ENCODE measurements at regions not wholly inside any gene's neighbourhood (a gene's known extent, or its start where the extent isn't known, plus 50 kb on each side); places are given as distances from the start of the nearest gene placed in this dataset.

- no peak for TF ChIP-seq CTCF (conservative IDR thresholded peaks at IDR 0.05; ENCODE audit: low read depth, low read length)
- H3K4me3 ChIP-seq (ENCODE audit: low read depth, low read length) = no peak overlapping the region
- DNase-seq (ENCODE audit: low read depth) = no peak
Observed at GRCh38 chrX:131703646-131704045, 159.8 kb downstream of the OR13H1 start.

GRCh38 chrX:131704136-131704695 lies 160.3 kb downstream of the OR13H1 start:
- no peak overlapping the region for H3K4me3 ChIP-seq (ENCODE audit: low read depth, low read length)
- DNase-seq (ENCODE audit: low read depth) = no peak
- no peak for TF ChIP-seq CTCF (conservative IDR thresholded peaks at IDR 0.05; ENCODE audit: low read depth, low read length)

DNA sequence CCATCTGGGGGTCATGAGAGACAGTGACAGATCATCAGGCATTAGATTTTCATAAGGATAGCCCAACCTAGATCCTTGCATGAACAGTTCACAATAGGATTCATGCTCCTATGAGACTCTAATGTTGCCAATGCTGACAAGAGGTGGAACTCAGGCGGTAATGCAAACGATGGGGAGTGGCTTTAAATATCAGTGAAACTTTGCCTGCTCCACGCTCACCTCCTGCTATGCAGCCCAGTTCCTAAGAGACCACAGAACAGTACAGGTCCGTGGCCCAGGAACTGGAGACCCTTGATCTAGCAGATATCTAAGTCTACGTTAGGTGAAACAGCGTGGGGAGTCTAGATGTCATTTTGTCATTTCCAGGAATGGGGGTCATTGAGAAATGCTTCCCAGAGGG lies 165.7 kb downstream of the OR13H1 start:
- DNase-seq (ENCODE audit: low read depth) = no peak
- no peak overlapping the region for H3K4me3 ChIP-seq (ENCODE audit: low read depth, low read length)
- TF ChIP-seq CTCF (conservative IDR thresholded peaks at IDR 0.05; ENCODE audit: low read depth, low read length) = no peak

GRCh38 chrX:131711478-131711867 lies 167.6 kb downstream of the OR13H1 start:
- H3K4me3 ChIP-seq (ENCODE audit: low read depth, low read length) = no peak overlapping the region
- no peak for TF ChIP-seq CTCF (conservative IDR thresholded peaks at IDR 0.05; ENCODE audit: low read depth, low read length)
- no peak for DNase-seq (ENCODE audit: low read depth)

DNA sequence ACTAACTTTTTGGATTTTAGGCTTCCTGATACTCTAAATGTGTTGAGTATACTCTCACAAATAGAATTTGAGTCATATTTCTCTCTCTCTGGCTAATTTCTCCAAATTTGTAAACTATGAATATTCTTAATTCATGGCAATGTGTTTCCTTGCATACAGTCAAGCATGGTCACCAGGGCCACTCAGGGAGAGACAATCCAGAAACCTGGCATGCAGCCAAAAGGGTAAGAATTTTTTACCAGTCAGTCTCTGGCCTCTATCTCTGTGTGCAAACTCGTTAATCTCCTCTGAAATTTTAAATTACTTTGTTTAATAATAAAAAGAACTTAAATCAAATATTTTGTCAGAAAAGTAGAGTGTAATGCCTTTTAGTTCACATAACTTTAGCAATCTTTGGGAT lies 179.8 kb downstream of the OR13H1 start:
- no peak for TF ChIP-seq CTCF (conservative IDR thresholded peaks at IDR 0.05; ENCODE audit: low read depth, low read length)
- H3K4me3 ChIP-seq (ENCODE audit: low read depth, low read length) = no peak overlapping the region
- no peak for DNase-seq (ENCODE audit: low read depth)

DNA sequence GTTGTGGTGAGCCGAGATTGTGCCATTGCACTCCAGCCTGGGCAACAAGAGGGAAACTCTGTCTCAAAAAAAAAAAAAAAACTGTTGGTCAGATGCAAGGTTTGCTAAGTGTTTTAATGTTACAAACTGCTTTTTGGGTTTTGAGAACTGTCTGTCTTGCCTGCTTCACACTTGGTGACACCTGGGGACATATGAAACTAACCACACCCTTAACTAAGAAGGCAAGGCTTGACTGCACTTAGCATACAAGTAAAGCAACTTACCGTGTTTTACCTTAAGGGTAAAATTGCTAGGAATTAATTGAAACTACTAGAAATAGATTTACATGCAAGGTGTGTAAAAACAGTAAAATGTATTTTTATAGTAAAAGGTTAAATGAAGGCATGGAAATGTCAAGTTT lies 180.4 kb downstream of the OR13H1 start:
- H3K4me3 ChIP-seq (ENCODE audit: low read depth, low read length) = no peak overlapping the region
- DNase-seq (ENCODE audit: low read depth) = no peak
- TF ChIP-seq CTCF (conservative IDR thresholded peaks at IDR 0.05; ENCODE audit: low read depth, low read length) = no peak

- no peak for TF ChIP-seq CTCF (conservative IDR thresholded peaks at IDR 0.05; ENCODE audit: low read depth, low read length)
- H3K4me3 ChIP-seq (ENCODE audit: low read depth, low read length) = no peak overlapping the region
- no peak for DNase-seq (ENCODE audit: low read depth)
Observed at GRCh38 chrX:131725001-131725654, 181.3 kb downstream of the OR13H1 start.

Data from epithelial cell of proximal tubule (primary cell).